SU-DHL-6 (cell line): ENCODE measurements at regions not wholly inside any gene's neighbourhood (a gene's known extent, or its start where the extent isn't known, plus 50 kb on each side); places are given as distances from the start of the nearest gene placed in this dataset.

Source experiments
- H2AFZ ChIP-seq: fragments of 200-600 bp; sonication (generic); 2 replicates; pipeline ENCODE4 v1.6.1; 2014; ENCODE audit warnings: low read depth, mild to moderate bottlenecking, moderate library complexity, mixed read lengths, antibody characterized with exemption, low read length; ENCODE audit not compliant: severe bottlenecking
- H3F3A ChIP-seq: fragments of 200-600 bp; shearing (Covaris generic); 2 replicates; pipeline ENCODE4 v1.6.0; 2016; ENCODE audit warnings: antibody characterized with exemption, mild to moderate bottlenecking; ENCODE audit not compliant: insufficient read depth
- H3K27ac ChIP-seq: fragments of 200-600 bp; sonication (generic); 2 replicates; pipeline ENCODE4 v1.5.1; 2016; ENCODE audit warnings: low read depth, mild to moderate bottlenecking, low read length, moderate library complexity, mixed read lengths
- H3K27me3 ChIP-seq: fragments of 200-600 bp; sonication (generic), shearing (Covaris generic); 2 replicates; pipeline ENCODE4 v1.6.0; 2014; ENCODE audit warnings: mild to moderate bottlenecking, low read length
- H3K36me3 ChIP-seq: fragments of 200-600 bp; sonication (generic); 2 replicates; pipeline ENCODE4 v1.6.1; 2014; ENCODE audit warnings: mild to moderate bottlenecking, low read length, mixed read lengths
- H3K4me2 ChIP-seq: fragments of 300-600, 200-600 bp; shearing (Covaris generic), sonication (generic); 2 replicates; pipeline ENCODE4 v1.6.0; 2014; ENCODE audit warnings: low read length, low read depth, mild to moderate bottlenecking; ENCODE audit not compliant: poor library complexity, severe bottlenecking
- H3K4me3 ChIP-seq: fragments of 200-600 bp; sonication (generic); 2 replicates; pipeline ENCODE4 v1.5.1; 2014; ENCODE audit warnings: antibody characterized with exemption, low read length, mild to moderate bottlenecking, mixed read lengths; ENCODE audit not compliant: insufficient read depth, poor library complexity, severe bottlenecking
- H3K79me2 ChIP-seq: fragments of 200-600 bp; sonication (generic); 2 replicates; pipeline ENCODE4 v1.6.1; 2014; ENCODE audit warnings: mild to moderate bottlenecking, low read length, moderate library complexity; ENCODE audit not compliant: insufficient read depth
- H3K9ac ChIP-seq: fragments of 200-600 bp; sonication (generic); 2 replicates; pipeline ENCODE4 v1.7.0; 2014; ENCODE audit warnings: mild to moderate bottlenecking, low read length
- H3K9me2 ChIP-seq: fragments of 200-600 bp; sonication (generic); replicated peaks from 2 replicates; pipeline ENCODE4 v1.6.1; 2014; ENCODE audit warnings: low read length; ENCODE audit not compliant: insufficient read depth
- H3K9me3 ChIP-seq: fragments of 200-600 bp; sonication (generic); 2 replicates; pipeline ENCODE4 v1.6.1; 2014; ENCODE audit warnings: low read length, mixed read lengths; ENCODE audit not compliant: insufficient read depth
- H4K20me1 ChIP-seq: fragments of 200-600 bp; sonication (generic); 2 replicates; pipeline ENCODE4 v1.6.1; 2014; ENCODE audit warnings: low read depth, mild to moderate bottlenecking, antibody characterized with exemption, low read length, moderate library complexity, mixed read lengths
- CTCF ChIP-seq: fragments of 200-600 bp; sonication (generic); IDR thresholded peaks from one replicate; pipeline ENCODE4 v1.5.1; 2017; ENCODE audit warnings: antibody characterized with exemption, mild to moderate bottlenecking, low read length, moderate library complexity; ENCODE audit not compliant: insufficient read depth, poor library complexity, severe bottlenecking
- EZH2phosphoT487 ChIP-seq: fragments of 200-600 bp; sonication (generic), shearing (Covaris generic); conservative IDR thresholded peaks from 2 replicates; pipeline ENCODE4 v1.6.1; 2018; ENCODE audit warnings: mild to moderate bottlenecking, antibody characterized with exemption, low read length, moderate library complexity, mixed read lengths

DNA sequence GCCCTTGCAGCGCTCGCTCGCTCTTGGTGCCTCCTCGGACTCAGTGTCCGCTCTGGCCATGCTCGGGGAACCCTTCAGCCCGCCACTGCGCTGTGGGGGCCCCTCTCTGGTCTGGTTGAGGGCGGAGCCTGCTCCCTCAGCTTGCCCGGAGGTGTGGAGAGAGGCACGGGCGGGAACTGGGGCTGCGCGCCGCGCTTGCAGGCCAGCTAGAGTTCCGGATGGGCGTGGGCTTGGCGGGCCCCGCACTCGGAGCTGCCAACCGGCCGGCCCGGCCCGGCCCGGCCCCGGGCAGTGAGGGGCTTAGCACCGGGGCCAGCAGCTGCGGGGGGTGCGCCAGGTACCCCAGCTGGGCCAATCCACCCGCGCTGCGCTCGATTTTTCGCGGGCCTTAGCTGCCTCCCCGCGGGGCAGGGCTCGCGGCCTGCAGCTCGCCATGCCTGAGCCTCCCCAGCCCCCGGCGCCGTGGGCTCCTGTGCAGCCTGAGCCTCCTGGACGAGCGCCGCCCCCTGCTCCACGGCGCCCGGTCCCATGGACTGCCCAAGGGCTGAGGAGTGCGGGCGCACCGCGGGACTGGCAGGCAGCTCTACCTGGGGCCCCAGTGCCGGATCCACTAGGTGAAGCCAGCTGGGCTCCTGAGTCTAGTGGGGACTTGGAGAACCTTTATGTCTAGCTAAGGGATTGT is 217.0 kb upstream of the PKN2 start:
- H3F3A ChIP-seq = no peaks in the 10 kb centered on the region
- H3K9ac ChIP-seq = no peak overlapping the region
- no peaks in the 10 kb centered on the region for H3K9me2 ChIP-seq
- H4K20me1 ChIP-seq = no peaks in the 10 kb centered on the region
- no peaks in the 10 kb centered on the region for H3K27me3 ChIP-seq
- no peak overlapping the region for H3K27ac ChIP-seq
- TF ChIP-seq EZH2phosphoT487 (no peak), CTCF (no peak)
- no peaks in the 10 kb centered on the region for H3K79me2 ChIP-seq
- H3K4me2 ChIP-seq = no peak overlapping the region
- H3K9me3 ChIP-seq = no peaks in the 10 kb centered on the region
- H2AFZ ChIP-seq = no peak overlapping the region
- no peak overlapping the region for H3K4me3 ChIP-seq
- no peaks in the 10 kb centered on the region for H3K36me3 ChIP-seq

DNA sequence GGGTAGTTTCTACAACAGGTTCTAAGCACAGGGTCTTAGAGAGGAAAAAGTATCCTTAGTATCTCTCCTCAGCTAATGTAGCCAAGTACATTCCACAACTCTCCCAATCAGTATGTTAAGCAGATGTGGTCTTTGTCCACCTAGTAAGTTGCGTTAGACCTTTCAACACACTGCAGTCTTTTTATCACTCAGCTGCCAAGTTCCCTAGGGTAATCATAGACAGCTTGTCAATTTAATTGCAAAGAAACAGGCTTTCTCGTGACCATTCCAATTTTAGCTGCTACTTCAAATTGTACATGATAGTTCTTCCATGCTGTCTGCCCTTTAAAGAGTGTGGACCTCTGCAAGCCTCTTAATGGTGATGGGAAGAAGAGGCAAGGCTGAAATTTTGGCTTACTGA is 211.8 kb upstream of the PKN2 start:
- Histone ChIP-seq H3K4me2 (no peak overlapping the region), H2AFZ (no peak overlapping the region), H3K9ac (no peak overlapping the region), H3K36me3 (no peaks in the 10 kb centered on the region), H3F3A (no peaks in the 10 kb centered on the region), H3K27ac (no peak overlapping the region), H3K79me2 (no peaks in the 10 kb centered on the region), H3K27me3 (no peaks in the 10 kb centered on the region), H4K20me1 (no peaks in the 10 kb centered on the region), H3K4me3 (no peak overlapping the region), H3K9me2 (no peaks in the 10 kb centered on the region), H3K9me3 (no peaks in the 10 kb centered on the region)
- TF ChIP-seq CTCF (no peak), EZH2phosphoT487 (no peak)

DNA sequence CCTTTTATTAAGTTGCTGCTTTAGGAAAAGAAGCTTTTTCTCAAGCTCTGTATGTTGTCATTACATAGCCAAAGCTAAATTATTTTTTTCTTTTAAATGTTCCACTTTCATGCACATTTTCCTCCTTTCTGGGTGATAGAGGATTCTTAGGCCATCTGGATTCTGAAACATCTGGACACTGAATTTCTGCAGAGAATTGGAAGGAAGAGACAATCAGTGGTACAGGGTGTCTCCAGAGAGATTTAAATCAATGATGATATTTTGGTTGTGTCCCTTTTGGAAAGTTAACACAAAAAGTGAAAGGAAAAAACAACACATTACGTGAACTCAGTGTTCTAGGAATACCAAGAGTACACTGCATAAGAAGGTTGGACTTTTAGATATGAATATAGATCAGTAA is 211.4 kb upstream of the PKN2 start:
- Histone ChIP-seq H3K9me3 (no peaks in the 10 kb centered on the region), H3K4me3 (no peak overlapping the region), H3K27ac (no peak overlapping the region), H3K4me2 (no peak overlapping the region), H3K79me2 (no peaks in the 10 kb centered on the region), H4K20me1 (no peaks in the 10 kb centered on the region), H3K9me2 (no peaks in the 10 kb centered on the region), H2AFZ (no peak overlapping the region), H3K36me3 (no peaks in the 10 kb centered on the region), H3K9ac (no peak overlapping the region), H3F3A (no peaks in the 10 kb centered on the region), H3K27me3 (no peaks in the 10 kb centered on the region)
- TF ChIP-seq EZH2phosphoT487 (no peak), CTCF (no peak)
